IPS-15b (cell line): ENCODE measurements at regions not wholly inside any gene's neighbourhood (a gene's known extent, or its start where the extent isn't known, plus 50 kb on each side); places are given as distances from the start of the nearest gene placed in this dataset.
"Not testable (repeated sequence)": the region's sequence is repeated elsewhere in the genome, so short reads cannot be mapped to it uniquely, and the experiment has no call there.

Experiments used
- H3K27me3 ChIP-seq: one replicate; pipeline ENCODE4 v1.6.1; 2013; ENCODE audit warnings: low read length; ENCODE audit not compliant: control insufficient read depth, insufficient read depth
- H3K36me3 ChIP-seq: one replicate; pipeline ENCODE4 v1.6.1; 2013; ENCODE audit warnings: low read length; ENCODE audit not compliant: control insufficient read depth, insufficient read depth
- H3K4me1 ChIP-seq: one replicate; pipeline ENCODE4 v1.6.1; 2013; ENCODE audit warnings: mild to moderate bottlenecking, low read length; ENCODE audit not compliant: control insufficient read depth, insufficient read depth
- H3K4me3 ChIP-seq: one replicate; pipeline ENCODE4 v1.5.1; 2013; ENCODE audit warnings: low read depth, low read length
- H3K9ac ChIP-seq: one replicate; pipeline ENCODE4 v1.6.1; 2013; ENCODE audit warnings: low read depth, mild to moderate bottlenecking, low read length
- H3K9me3 ChIP-seq: one replicate; pipeline ENCODE4 v1.6.1; 2013; ENCODE audit warnings: mild to moderate bottlenecking, low read length; ENCODE audit not compliant: control insufficient read depth, insufficient read depth

DNA sequence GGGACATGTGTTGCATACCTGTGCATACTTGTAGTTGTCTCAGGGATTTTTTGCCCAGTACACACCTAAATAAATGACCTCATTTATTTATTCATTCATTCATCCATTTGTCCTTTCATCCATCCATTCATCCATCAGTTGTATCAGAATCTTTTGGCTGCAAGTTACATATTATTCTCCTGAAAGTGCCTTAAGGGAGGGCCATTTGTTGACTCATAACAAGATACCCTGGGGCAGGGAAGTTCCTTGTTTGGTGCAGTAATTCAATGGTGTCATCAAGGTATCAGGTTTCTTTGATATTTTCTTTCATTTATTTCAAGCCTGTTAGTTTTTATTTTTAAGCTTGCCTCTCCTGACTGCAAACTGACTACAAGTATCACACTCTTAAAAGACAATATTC, 597.9 kb upstream of the TLE4 start:
- peaks cover 24% of the 10 kb centered on the region for H3K4me1 ChIP-seq
- H3K9ac ChIP-seq: no peak overlapping the region
- no peaks in the 10 kb centered on the region for H3K9me3 ChIP-seq
- no peak overlapping the region for H3K4me3 ChIP-seq
- H3K27me3 ChIP-seq: no peaks in the 10 kb centered on the region
- no peaks in the 10 kb centered on the region for H3K36me3 ChIP-seq

- H3K9ac ChIP-seq: no peak overlapping the region
- H3K27me3 ChIP-seq: no peaks in the 10 kb centered on the region
- H3K4me3 ChIP-seq: no peak overlapping the region
- no peaks in the 10 kb centered on the region for H3K9me3 ChIP-seq
- H3K36me3 ChIP-seq: no peaks in the 10 kb centered on the region
- H3K4me1 ChIP-seq: no peaks in the 10 kb centered on the region
Observed at GRCh38 chr9:78982849-78983248, 588.9 kb upstream of the TLE4 start.

DNA sequence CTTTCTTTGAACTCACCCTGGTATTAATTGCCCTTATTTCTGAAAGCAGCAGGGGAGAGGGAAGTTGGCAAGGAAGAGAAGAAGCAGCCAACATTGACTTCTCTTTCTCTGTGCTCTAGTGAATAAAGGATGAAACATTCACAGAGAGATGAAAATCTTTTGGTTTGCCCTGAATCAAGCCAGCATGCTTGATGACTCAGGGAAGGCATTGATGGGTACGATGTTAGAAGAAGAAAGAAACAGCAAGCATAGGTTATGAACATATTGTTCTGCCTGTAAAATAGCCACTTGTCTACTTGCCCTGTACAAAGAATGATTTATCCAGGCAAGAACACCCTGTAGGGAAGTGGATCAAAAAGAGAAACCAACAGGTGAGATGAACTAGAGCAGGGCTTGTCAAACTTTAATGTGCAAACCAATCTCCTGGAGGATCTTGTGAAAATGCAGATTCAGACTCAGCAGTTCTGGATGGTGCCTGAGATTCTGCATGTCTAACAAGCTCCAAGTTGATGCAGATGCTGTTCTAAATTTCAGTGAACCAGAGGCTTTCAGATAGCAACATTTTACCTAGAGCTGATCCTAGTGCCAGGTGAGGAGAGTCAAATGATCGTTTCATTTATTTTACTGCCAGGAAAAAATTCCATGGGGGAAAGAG, 586.6 kb upstream of the TLE4 start:
- H3K27me3 ChIP-seq: no peaks in the 10 kb centered on the region
- H3K9ac ChIP-seq: no peak overlapping the region
- no peaks in the 10 kb centered on the region for H3K36me3 ChIP-seq
- no peaks in the 10 kb centered on the region for H3K4me1 ChIP-seq
- H3K4me3 ChIP-seq: no peak overlapping the region
- no peaks in the 10 kb centered on the region for H3K9me3 ChIP-seq

GRCh38 chr9:78986446-78986845, 585.3 kb upstream of the TLE4 start:
- Histone ChIP-seq H3K4me3 (no peak overlapping the region), H3K9ac (no peak overlapping the region), H3K27me3 (no peaks in the 10 kb centered on the region), H3K36me3 (no peaks in the 10 kb centered on the region), H3K9me3 (no peaks in the 10 kb centered on the region), H3K4me1 (no peaks in the 10 kb centered on the region)

DNA sequence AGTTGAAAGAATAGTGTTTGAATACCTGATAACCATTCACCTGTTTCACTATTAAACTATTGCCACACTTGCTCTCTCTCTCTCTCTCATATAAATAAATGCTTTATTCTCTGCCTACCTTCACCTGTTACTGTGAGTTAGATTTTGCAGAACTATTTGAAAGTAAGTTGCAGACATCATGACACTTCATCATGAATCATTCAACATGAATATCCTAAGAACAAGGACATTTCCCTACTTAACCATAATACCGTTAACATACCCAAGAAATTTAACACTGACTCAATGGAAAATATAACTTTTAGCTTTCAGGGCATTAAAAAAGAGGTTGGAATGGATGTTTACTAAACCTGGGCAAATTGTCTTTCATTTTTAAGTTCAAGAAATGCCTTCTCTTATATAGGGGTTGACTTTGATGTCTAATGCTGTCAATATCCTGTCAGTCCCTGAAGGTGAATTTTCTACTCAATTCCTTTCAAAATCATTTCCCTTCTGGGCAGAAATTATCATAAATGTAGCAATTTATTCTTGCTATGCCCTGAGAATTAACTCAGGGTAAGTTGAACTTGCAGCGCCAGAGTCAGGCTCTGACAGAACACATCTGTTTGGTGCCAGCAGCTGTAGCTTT, 582.6 kb upstream of the TLE4 start:
- Histone ChIP-seq H3K9me3 (no peaks in the 10 kb centered on the region), H3K4me3 (no peak overlapping the region), H3K36me3 (no peaks in the 10 kb centered on the region), H3K9ac (no peak overlapping the region), H3K27me3 (no peaks in the 10 kb centered on the region), H3K4me1 (no peaks in the 10 kb centered on the region)

GRCh38 chr9:78994471-78994870, 577.3 kb upstream of the TLE4 start:
- no peak overlapping the region for H3K4me3 ChIP-seq
- no peaks in the 10 kb centered on the region for H3K27me3 ChIP-seq
- H3K9me3 ChIP-seq: no peaks in the 10 kb centered on the region
- H3K4me1 ChIP-seq: no peaks in the 10 kb centered on the region
- H3K9ac ChIP-seq: no peak overlapping the region
- H3K36me3 ChIP-seq: no peaks in the 10 kb centered on the region

DNA sequence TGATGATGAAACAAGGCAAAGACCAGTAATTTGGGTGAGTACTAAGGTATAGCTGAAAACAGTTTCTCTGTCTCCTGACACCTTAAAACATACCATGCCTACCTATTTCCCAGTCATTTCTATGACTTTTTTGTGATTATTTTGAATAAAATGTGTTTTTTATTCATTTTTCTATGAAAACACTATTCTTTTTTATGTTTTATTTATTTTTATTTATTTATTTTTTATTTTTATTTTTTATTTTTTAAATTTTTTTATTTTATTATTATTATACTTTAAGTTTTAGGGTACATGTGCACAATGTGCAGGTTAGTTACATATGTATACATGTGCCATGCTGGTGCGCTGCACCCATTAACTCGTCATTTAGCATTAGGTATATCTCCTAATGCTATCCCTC, 576.8 kb upstream of the TLE4 start:
- H3K9me3 ChIP-seq, H3K4me1 ChIP-seq, H3K27me3 ChIP-seq, H3K4me3 ChIP-seq, H3K9ac ChIP-seq, H3K36me3 ChIP-seq: not testable (repeated sequence)

DNA sequence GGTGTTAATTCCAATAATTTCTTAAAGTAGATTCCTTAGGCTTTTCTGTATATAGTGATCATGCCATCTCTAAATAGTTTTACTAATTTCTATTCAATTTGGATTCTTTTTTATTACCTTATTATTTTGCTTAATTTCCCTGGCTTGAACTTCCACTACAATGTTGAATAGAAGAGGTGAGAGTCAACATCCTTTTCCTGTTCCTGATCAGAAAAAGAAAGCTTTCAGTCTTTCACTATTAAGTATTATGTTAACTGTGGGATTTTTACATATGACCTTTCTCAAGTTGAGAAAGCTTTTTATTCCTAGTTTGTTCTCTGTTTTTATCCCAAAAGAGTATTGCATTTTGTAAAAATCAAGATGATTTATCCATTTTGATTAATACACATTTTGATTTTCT, 574.5 kb upstream of the TLE4 start:
- H3K27me3 ChIP-seq: no peaks in the 10 kb centered on the region
- H3K36me3 ChIP-seq: no peaks in the 10 kb centered on the region
- no peak overlapping the region for H3K4me3 ChIP-seq
- H3K4me1 ChIP-seq: no peaks in the 10 kb centered on the region
- H3K9me3 ChIP-seq: no peaks in the 10 kb centered on the region
- no peak overlapping the region for H3K9ac ChIP-seq

GRCh38 chr9:79000230-79001002, 571.3 kb upstream of the TLE4 start:
- no peak overlapping the region for H3K4me3 ChIP-seq
- no peaks in the 10 kb centered on the region for H3K27me3 ChIP-seq
- no peaks in the 10 kb centered on the region for H3K4me1 ChIP-seq
- H3K9me3 ChIP-seq: no peaks in the 10 kb centered on the region
- H3K36me3 ChIP-seq: no peaks in the 10 kb centered on the region
- no peak overlapping the region for H3K9ac ChIP-seq

DNA sequence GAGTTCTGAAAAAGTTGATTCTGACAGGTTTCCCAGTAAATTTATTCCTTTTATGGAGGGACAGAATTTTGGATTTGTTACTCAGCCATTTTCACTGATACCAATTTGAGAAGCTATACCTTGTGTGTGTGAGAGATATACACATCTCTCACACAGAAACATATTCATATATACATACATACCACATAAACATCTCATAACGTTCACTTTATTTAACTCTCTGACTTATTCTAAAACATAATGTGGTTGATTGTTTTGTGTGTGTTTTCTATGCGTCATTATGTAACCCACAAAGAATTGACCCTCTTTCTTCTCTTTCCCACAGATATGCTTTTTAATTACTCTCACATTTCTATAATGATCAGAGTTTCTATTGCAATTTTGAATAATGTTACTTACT, 570.8 kb upstream of the TLE4 start:
- Histone ChIP-seq H3K9me3 (no peaks in the 10 kb centered on the region), H3K4me3 (no peak overlapping the region), H3K36me3 (no peaks in the 10 kb centered on the region), H3K27me3 (no peaks in the 10 kb centered on the region), H3K9ac (no peak overlapping the region), H3K4me1 (no peaks in the 10 kb centered on the region)

- Histone ChIP-seq H3K9ac (no peak overlapping the region), H3K36me3 (no peaks in the 10 kb centered on the region), H3K9me3 (no peaks in the 10 kb centered on the region), H3K27me3 (no peaks in the 10 kb centered on the region), H3K4me1 (no peaks in the 10 kb centered on the region), H3K4me3 (no peak overlapping the region)
Observed at GRCh38 chr9:79003514-79003913, 568.3 kb upstream of the TLE4 start.

DNA sequence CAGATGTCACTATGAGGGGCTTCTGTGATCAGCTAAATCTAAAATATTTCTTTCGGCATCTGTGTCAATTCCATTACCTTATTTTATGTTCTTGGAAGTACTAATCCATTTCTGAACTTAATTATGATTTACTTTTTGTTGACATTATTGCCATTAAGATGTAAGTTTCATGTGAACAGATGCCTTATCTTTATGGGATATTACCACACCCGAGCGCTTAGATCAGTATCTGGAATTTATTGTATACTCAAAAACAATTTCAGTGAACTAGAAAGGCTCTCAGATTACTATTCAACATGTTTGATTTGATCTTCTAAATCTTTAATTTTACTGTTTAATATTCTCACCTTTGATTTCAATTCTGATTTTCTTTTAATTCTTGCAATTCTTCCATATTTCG, 567.7 kb upstream of the TLE4 start:
- no peaks in the 10 kb centered on the region for H3K27me3 ChIP-seq
- H3K9me3 ChIP-seq: no peaks in the 10 kb centered on the region
- H3K36me3 ChIP-seq: no peaks in the 10 kb centered on the region
- no peaks in the 10 kb centered on the region for H3K4me1 ChIP-seq
- H3K9ac ChIP-seq: no peak overlapping the region
- no peak overlapping the region for H3K4me3 ChIP-seq
